ENCODE measurements at regions not wholly inside any gene's neighbourhood (a gene's known extent, or its start where the extent isn't known, plus 50 kb on each side); places are given as distances from the start of the nearest gene placed in this dataset.

DNA sequence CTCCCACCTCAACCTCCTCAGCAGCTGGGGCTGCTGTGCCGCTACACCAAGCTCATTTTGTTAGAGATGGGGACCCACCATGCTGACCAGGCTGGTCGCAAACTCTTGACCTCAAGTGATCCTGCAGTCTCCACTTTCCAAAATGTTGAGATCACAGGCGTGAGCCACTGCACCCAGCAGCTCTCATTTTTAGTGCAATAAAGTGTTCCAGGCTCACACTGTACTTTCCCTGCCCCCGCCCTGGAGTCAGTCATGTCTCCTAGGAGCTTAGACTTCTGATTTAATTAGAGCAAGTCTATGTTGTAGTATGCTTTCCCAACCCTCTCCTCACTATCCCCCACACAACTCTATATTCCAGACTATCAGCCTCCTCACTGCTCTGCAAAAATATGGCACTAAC is 238.0 kb upstream of the ACTBL2 start:
- TF ChIP-seq, protein P1, sequence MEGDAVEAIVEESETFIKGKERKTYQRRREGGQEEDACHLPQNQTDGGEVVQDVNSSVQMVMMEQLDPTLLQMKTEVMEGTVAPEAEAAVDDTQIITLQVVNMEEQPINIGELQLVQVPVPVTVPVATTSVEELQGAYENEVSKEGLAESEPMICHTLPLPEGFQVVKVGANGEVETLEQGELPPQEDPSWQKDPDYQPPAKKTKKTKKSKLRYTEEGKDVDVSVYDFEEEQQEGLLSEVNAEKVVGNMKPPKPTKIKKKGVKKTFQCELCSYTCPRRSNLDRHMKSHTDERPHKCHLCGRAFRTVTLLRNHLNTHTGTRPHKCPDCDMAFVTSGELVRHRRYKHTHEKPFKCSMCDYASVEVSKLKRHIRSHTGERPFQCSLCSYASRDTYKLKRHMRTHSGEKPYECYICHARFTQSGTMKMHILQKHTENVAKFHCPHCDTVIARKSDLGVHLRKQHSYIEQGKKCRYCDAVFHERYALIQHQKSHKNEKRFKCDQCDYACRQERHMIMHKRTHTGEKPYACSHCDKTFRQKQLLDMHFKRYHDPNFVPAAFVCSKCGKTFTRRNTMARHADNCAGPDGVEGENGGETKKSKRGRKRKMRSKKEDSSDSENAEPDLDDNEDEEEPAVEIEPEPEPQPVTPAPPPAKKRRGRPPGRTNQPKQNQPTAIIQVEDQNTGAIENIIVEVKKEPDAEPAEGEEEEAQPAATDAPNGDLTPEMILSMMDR (IDR thresholded peaks at IDR 0.05; ENCODE audit: insufficient read depth, low read depth, low read length): no peak
- Histone ChIP-seq H3K4me3 (ENCODE audit: low read depth, low read length) (no peak overlapping the region), H3K27me3 (ENCODE audit: control insufficient read depth, insufficient read depth, low read length) (no peaks in the 10 kb centered on the region), H3K36me3 (ENCODE audit: control insufficient read depth, insufficient read depth, low read length) (no peaks in the 10 kb centered on the region)
- POLR2A ChIA-PET: interaction anchor here (0.8 kb wide), 1 partner anchor 740 kb away, joined by 4 read pairs; the partner anchor contains the start of gene PLK2
- DNase-seq (ENCODE audit: low read depth): no peak
- CTCF ChIA-PET: interaction anchor here (0.7 to 1.3 kb wide), 4 partner anchors 9 to 70 kb away, joined by 3 to 4 read pairs (median 3); no protein-coding TSS in a partner anchor

DNA sequence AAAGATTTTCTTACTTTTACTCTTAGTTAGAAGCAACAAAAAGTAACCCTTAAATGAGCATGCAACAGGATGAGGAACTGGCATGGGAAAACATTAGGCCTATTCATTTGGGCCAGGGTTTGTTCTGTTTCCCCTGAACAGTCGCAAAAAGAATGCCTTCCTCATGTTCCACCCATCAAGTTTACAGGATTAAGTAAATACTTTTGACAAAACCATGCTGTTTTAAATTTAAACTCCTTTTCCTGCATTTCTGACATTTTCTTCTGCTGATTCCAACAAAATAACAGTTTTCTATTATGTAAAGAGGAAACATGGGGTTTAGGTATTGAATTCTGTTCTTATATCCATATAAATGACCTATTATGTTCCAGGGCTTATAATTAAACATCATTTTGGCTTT is 236.6 kb upstream of the ACTBL2 start:
- Histone ChIP-seq H3K4me3 (ENCODE audit: low read depth, low read length) (no peak overlapping the region), H3K36me3 (ENCODE audit: control insufficient read depth, insufficient read depth, low read length) (no peaks in the 10 kb centered on the region), H3K27me3 (ENCODE audit: control insufficient read depth, insufficient read depth, low read length) (no peaks in the 10 kb centered on the region)
- ChIA-PET CTCF (no interaction called here), POLR2A (no interaction called here)
- TF ChIP-seq, protein P1 (IDR thresholded peaks at IDR 0.05; ENCODE audit: insufficient read depth, low read depth, low read length): no peak
- peak; percentile 25 for DNase-seq (ENCODE audit: low read depth)

DNA sequence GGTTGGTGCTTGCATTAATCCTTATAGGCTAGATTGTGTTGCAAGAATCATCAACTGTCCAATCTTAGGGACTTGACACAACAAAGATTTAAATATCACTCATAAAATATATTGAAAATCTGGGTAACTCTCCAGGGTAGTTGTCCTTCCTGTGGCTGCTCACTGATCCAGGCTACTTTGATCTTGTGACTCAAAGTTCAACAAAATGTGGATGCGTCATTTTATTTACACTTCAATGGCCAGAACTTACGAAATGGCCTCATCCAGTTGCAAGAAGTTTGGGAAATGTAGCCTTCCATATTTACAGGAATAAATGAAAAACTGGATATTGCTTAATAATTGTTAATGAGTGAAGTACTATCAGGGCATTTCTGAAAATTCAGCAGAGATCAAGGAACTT is 235.5 kb upstream of the ACTBL2 start:
- POLR2A ChIA-PET: no interaction called here
- H3K27me3 ChIP-seq (ENCODE audit: control insufficient read depth, insufficient read depth, low read length): no peaks in the 10 kb centered on the region
- no peak for DNase-seq (ENCODE audit: low read depth)
- no peak overlapping the region for H3K4me3 ChIP-seq (ENCODE audit: low read depth, low read length)
- CTCF ChIA-PET: no interaction called here
- TF ChIP-seq, protein P1 (IDR thresholded peaks at IDR 0.05; ENCODE audit: insufficient read depth, low read depth, low read length): no peak
- H3K36me3 ChIP-seq (ENCODE audit: control insufficient read depth, insufficient read depth, low read length): no peaks in the 10 kb centered on the region

DNA sequence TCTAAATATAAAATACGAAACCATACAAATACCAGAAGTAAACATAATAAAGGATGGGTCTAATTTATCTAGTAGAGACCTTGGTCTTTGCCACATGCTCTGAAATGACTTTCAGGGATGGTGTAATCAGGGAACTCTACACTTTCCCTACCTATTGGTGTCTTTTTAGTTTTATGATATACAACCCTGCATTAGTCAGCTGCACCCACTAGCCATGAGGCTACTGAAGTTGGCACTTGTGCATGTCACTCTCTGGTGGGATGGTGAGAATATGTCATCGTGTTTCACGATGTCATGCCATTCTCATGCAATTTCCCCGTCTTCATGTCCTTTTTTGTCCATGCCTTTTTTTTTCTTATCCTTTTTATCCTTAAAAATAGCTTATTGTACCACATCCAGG is 234.9 kb upstream of the ACTBL2 start:
- no peak for DNase-seq (ENCODE audit: low read depth)
- ChIA-PET POLR2A (no interaction called here), CTCF (interaction anchor here (1.0 to 1.4 kb wide), 2 partner anchors 9 to 27 kb away, joined by 3 to 4 read pairs; no protein-coding TSS in a partner anchor)
- Histone ChIP-seq H3K27me3 (ENCODE audit: control insufficient read depth, insufficient read depth, low read length) (no peaks in the 10 kb centered on the region), H3K4me3 (ENCODE audit: low read depth, low read length) (no peak overlapping the region), H3K36me3 (ENCODE audit: control insufficient read depth, insufficient read depth, low read length) (no peaks in the 10 kb centered on the region)
- TF ChIP-seq, protein P1 (IDR thresholded peaks at IDR 0.05; ENCODE audit: insufficient read depth, low read depth, low read length): no peak

DNA sequence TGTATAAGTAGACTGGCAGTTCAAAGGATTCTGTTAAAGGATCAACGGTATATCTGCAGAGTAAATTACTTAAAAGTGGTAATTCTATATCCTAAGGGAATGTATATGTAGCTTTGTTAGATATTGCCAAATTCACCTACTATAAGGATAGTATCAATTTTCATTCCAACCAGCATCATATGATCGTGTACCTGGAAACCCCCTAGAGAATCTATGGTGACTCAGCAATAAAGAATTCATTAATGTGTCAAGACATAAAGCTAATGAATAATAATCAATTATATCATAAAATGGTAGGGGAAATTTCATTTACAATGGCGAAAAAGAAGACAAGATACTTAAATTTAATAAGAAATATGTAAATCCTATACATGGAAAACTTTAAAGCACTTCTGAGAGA is 234.1 kb upstream of the ACTBL2 start:
- TF ChIP-seq, protein P1 (IDR thresholded peaks at IDR 0.05; ENCODE audit: insufficient read depth, low read depth, low read length): no peak
- CTCF ChIA-PET: interaction anchor here (1.0 to 1.4 kb wide), 2 partner anchors 10 to 28 kb away, joined by 3 to 4 read pairs; no protein-coding TSS in a partner anchor
- no peak overlapping the region for H3K4me3 ChIP-seq (ENCODE audit: low read depth, low read length)

More for the DNA sequence above, 234.1 kb upstream of the ACTBL2 start:
- POLR2A ChIA-PET: no interaction called here
- DNase-seq (ENCODE audit: low read depth): no peak
- H3K36me3 ChIP-seq (ENCODE audit: control insufficient read depth, insufficient read depth, low read length): no peaks in the 10 kb centered on the region
- H3K27me3 ChIP-seq (ENCODE audit: control insufficient read depth, insufficient read depth, low read length): no peaks in the 10 kb centered on the region

Measured in BJ (cell line).